IMR-90 (cell line): ENCODE measurements at regions not wholly inside any gene's neighbourhood (a gene's known extent, or its start where the extent isn't known, plus 50 kb on each side); places are given as distances from the start of the nearest gene placed in this dataset.

Experiments
- ATAC-seq: fragments of 200-7000 bp; cut with Tn5 transposase; 2 replicates; pipeline ENCODE4 v1.9.1; 2020; ENCODE audit warnings: low read depth, mild to moderate bottlenecking, moderate library complexity
- BruUV-seq: library from RNA; stranded (reverse); fragments of 400-500 nt; replicated peaks from 2 replicates; lab custom pipeline; 2021; lab: Mats Ljungman, UMichigan
- CTCF ChIA-PET: fragments of 300-600 bp; formaldehyde crosslinking; extraction: SDS; loops from one replicate; lab custom pipeline; 2021; ENCODE audit warnings: antibody characterized with exemption; lab: Yijun Ruan, JAX
- POLR2A ChIA-PET: fragments of 300-600 bp; sonication (Branson Sonifier 250); formaldehyde crosslinking; loops from one replicate; lab custom pipeline; 2022; ENCODE audit warnings: antibody characterized with exemption; ENCODE audit not compliant: unreplicated experiment; lab: Charles Lee
- DNase-seq: peaks from one replicate; pipeline ENCODE4 v3.0.0; 2013
- H2AFZ ChIP-seq: replicated peaks from 2 replicates; pipeline ENCODE3; 2013; ENCODE audit warnings: low read length, mild to moderate bottlenecking; ENCODE audit not compliant: poor library complexity
- H2AK5ac ChIP-seq: 2 replicates; pipeline ENCODE4 v1.6.1; 2013; ENCODE audit warnings: low read depth, low read length, inconsistent platforms
- H2AK9ac ChIP-seq: replicated peaks from 2 replicates; pipeline ENCODE3; 2013; ENCODE audit warnings: mild to moderate bottlenecking, low read depth, low read length, moderate library complexity; ENCODE audit not compliant: poor library complexity
- H2BK120ac ChIP-seq: 2 replicates; pipeline ENCODE4 v1.6.1; 2013; ENCODE audit warnings: low read depth, low read length, inconsistent platforms
- H2BK15ac ChIP-seq: 3 replicates; pipeline ENCODE4 v1.6.1; 2013; ENCODE audit warnings: low read depth, low read length, inconsistent platforms
- H2BK20ac ChIP-seq: 2 replicates; pipeline ENCODE4 v1.6.1; 2013; ENCODE audit warnings: low read depth, mild to moderate bottlenecking, inconsistent platforms, low read length, moderate library complexity
- H2BK5ac ChIP-seq: 2 replicates; pipeline ENCODE4 v1.6.1; 2013; ENCODE audit warnings: mild to moderate bottlenecking, low read depth, low read length, inconsistent platforms; ENCODE audit not compliant: poor library complexity, severe bottlenecking
- H3K14ac ChIP-seq: replicated peaks from 2 replicates; pipeline ENCODE4 v1.6.1; 2013; ENCODE audit warnings: low read depth, low read length, inconsistent platforms
- H3K18ac ChIP-seq: 2 replicates; pipeline ENCODE4 v1.6.1; 2013; ENCODE audit warnings: low read depth, low read length, control low read depth
- H3K23ac ChIP-seq: 2 replicates; pipeline ENCODE4 v1.6.1; 2013; ENCODE audit warnings: low read depth, low read length, inconsistent platforms
- H3K27ac ChIP-seq: 2 replicates; pipeline ENCODE4 v1.5.1; 2013; ENCODE audit warnings: mild to moderate bottlenecking, control low read depth, low read length; ENCODE audit not compliant: insufficient read depth
- H3K27me3 ChIP-seq: 2 replicates; pipeline ENCODE4 v1.6.1; 2013; ENCODE audit warnings: low read length; ENCODE audit not compliant: control insufficient read depth, insufficient read depth
- H3K36me3 ChIP-seq: 2 replicates; pipeline ENCODE4 v1.6.1; 2013; ENCODE audit warnings: low read length, mixed read lengths; ENCODE audit not compliant: control insufficient read depth, insufficient read depth
- H3K4ac ChIP-seq: 2 replicates; pipeline ENCODE4 v1.6.1; 2013; ENCODE audit warnings: low read depth, low read length, inconsistent platforms
- H3K4me1 ChIP-seq: 2 replicates; pipeline ENCODE4 v1.6.1; 2013; ENCODE audit warnings: low read length, mixed read lengths; ENCODE audit not compliant: control insufficient read depth, insufficient read depth
- H3K4me2 ChIP-seq: 2 replicates; pipeline ENCODE4 v1.6.1; 2013; ENCODE audit warnings: low read depth, mild to moderate bottlenecking, control low read depth, low read length, moderate library complexity
- H3K4me3 ChIP-seq: 2 replicates; pipeline ENCODE4 v1.5.1; 2013; ENCODE audit warnings: low read depth, mild to moderate bottlenecking, control low read depth, low read length, moderate library complexity; ENCODE audit not compliant: insufficient read depth
- H3K56ac ChIP-seq: 2 replicates; pipeline ENCODE4 v1.6.1; 2013; ENCODE audit warnings: low read length, inconsistent platforms; ENCODE audit not compliant: insufficient read depth; ENCODE audit errors: extremely low read depth
- H3K79me1 ChIP-seq, 2 experiments: 2 replicates each; pipeline ENCODE4 v1.6.1; 2013; ENCODE audit warnings: low read length in 2 of 2, inconsistent platforms in 1 of 2, low read depth in 1 of 2
- H3K9ac ChIP-seq: 2 replicates; pipeline ENCODE4 v1.6.1; 2013; ENCODE audit warnings: low read depth, low read length, control low read depth
- H3K9me1 ChIP-seq: 2 replicates; pipeline ENCODE4 v1.6.1; 2013; ENCODE audit warnings: low read length, inconsistent platforms; ENCODE audit not compliant: insufficient read depth
- H3K9me3 ChIP-seq: 2 replicates; pipeline ENCODE4 v1.6.1; 2013; ENCODE audit warnings: low read length; ENCODE audit not compliant: control insufficient read depth, insufficient read depth
- H4K20me1 ChIP-seq: 2 replicates; pipeline ENCODE4 v1.6.1; 2013; ENCODE audit warnings: low read length, inconsistent platforms; ENCODE audit not compliant: insufficient read depth
- H4K5ac ChIP-seq: 2 replicates; pipeline ENCODE4 v1.6.1; 2013; ENCODE audit warnings: mild to moderate bottlenecking, low read depth, low read length, control low read depth
- H4K8ac ChIP-seq, 2 experiments: 2 replicates each; pipeline ENCODE4 v1.6.1; 2013; ENCODE audit warnings: low read depth in 2 of 2, low read length in 2 of 2, control low read depth in 1 of 2, inconsistent platforms in 1 of 2
- H4K91ac ChIP-seq: 2 replicates; pipeline ENCODE4 v1.6.1; 2013; ENCODE audit warnings: low read depth, low read length, inconsistent platforms; ENCODE audit not compliant: insufficient read depth
- BHLHE40 ChIP-seq: fragments of 150-350 bp; IDR thresholded peaks from 2 replicates; pipeline ENCODE4 v1.6.1; 2016; ENCODE audit warnings: mild to moderate bottlenecking, low read depth, low read length
- CEBPB ChIP-seq: IDR thresholded peaks from 2 replicates; pipeline ENCODE4 v1.6.1; 2012; ENCODE audit warnings: low read depth, low read length, improper control_type of control experiment
- CHD1 ChIP-seq: IDR thresholded peaks from 2 replicates; pipeline ENCODE4 v1.6.1; 2012; ENCODE audit warnings: low read depth, low read length, improper control_type of control experiment
- CTCF ChIP-seq: conservative IDR thresholded peaks from 2 replicates; pipeline ENCODE4 v1.5.1; 2012; ENCODE audit warnings: mild to moderate bottlenecking, low read depth, low read length, improper control_type of control experiment
- ELK1 ChIP-seq: fragments of 150-350 bp; IDR thresholded peaks from 2 replicates; pipeline ENCODE4 v1.6.1; 2016; ENCODE audit warnings: low read depth, mild to moderate bottlenecking, low read length, moderate library complexity, borderline replicate concordance
- FOS ChIP-seq: fragments of 150-350 bp; IDR thresholded peaks from 2 replicates; pipeline ENCODE4 v1.6.1; 2016; ENCODE audit warnings: low read depth, low read length
- MAFK ChIP-seq: IDR thresholded peaks from 2 replicates; pipeline ENCODE4 v1.6.1; 2012; ENCODE audit warnings: low read depth, low read length, improper control_type of control experiment
- MAZ ChIP-seq: IDR thresholded peaks from 2 replicates; pipeline ENCODE4 v1.6.1; 2012; ENCODE audit warnings: low read depth, mild to moderate bottlenecking, low read length, improper control_type of control experiment, moderate library complexity, borderline replicate concordance
- NFE2L2 ChIP-seq: fragments of 150-350 bp; IDR thresholded peaks from 2 replicates; pipeline ENCODE4 v1.6.1; 2016; ENCODE audit warnings: low read depth, mild to moderate bottlenecking, low read length
- POLR2A ChIP-seq: IDR thresholded peaks from 2 replicates; pipeline ENCODE4 v1.6.1; 2012; ENCODE audit warnings: mild to moderate bottlenecking, low read depth, low read length
- RFX5 ChIP-seq: IDR thresholded peaks from 2 replicates; pipeline ENCODE4 v1.8.0; 2012; ENCODE audit warnings: low read depth, mild to moderate bottlenecking, low read length, moderate library complexity
- WGBS, 2 experiments: methylation state at CpG; one replicate each; pipeline versions ENCODE4 v1.1.5 to v1.1.7; 2013; ENCODE audit warnings: missing lambda C conversion rate in 2 of 2; ENCODE audit not compliant: insufficient read length in 1 of 2; ENCODE audit errors: extremely low coverage in 2 of 2; 5-methylcytosine and 5-hydroxymethylcytosine counted together
- dilution Hi-C: fragments of 300-500 bp; cut with HindIII; formaldehyde crosslinking; loops from one replicate; pipeline ENCODE4 v1.14.3; 2018; ENCODE audit warnings: low sequenced_read_pairs; ENCODE audit not compliant: unreplicated experiment
- in situ Hi-C: fragments of 300-500 bp; cut with MboI; formaldehyde crosslinking; loops from 3 replicates; pipeline ENCODE4 v1.14.3; 2019; ENCODE audit warnings: low sequenced_read_pairs, inconsistent platforms, mixed read lengths
- intact Hi-C: fragments of 100-400 bp; cut with micrococcal nuclease; formaldehyde crosslinking; loops from 2 replicates; pipeline ENCODE4 v1.10.0; 2022

- Histone ChIP-seq H2AK5ac (no peak overlapping the region), H2BK120ac (no peak overlapping the region), H2BK20ac (no peak overlapping the region), H3K9me1 (no peaks in the 10 kb centered on the region), H2AFZ (no peak overlapping the region), H4K8ac (no peak overlapping the region), H3K79me1 (no peaks in the 10 kb centered on the region), H2BK5ac (no peak overlapping the region), H3K14ac (no peak overlapping the region), H3K36me3 (no peaks in the 10 kb centered on the region), H3K4me2 (no peak overlapping the region), H3K4me3 (no peak overlapping the region), H4K91ac (no peak overlapping the region), H3K23ac (no peak overlapping the region), H2AK9ac (no peak overlapping the region), H3K56ac (no peak overlapping the region), H3K9me3 (no peaks in the 10 kb centered on the region), H4K20me1 (no peaks in the 10 kb centered on the region), H3K27ac (no peak overlapping the region), H3K4ac (no peak overlapping the region), H2BK15ac (no peak overlapping the region), H4K5ac (no peak overlapping the region), H3K4me1 (no peaks in the 10 kb centered on the region), H3K9ac (no peak overlapping the region), H3K27me3 (no peaks in the 10 kb centered on the region), H3K18ac (no peak overlapping the region)
- TF ChIP-seq CTCF (no peak), MAFK (no peak), CHD1 (no peak), CEBPB (no peak), POLR2A (no peak), RFX5 (no peak), BHLHE40 (no peak), FOS (no peak), NFE2L2 (no peak), MAZ (no peak), ELK1 (no peak)
- in situ Hi-C loops (no loop called here), intact Hi-C loops (no loop called here), dilution Hi-C loops (no loop called here)
- no TSS peak for BruUV-seq
- ChIA-PET CTCF (no interaction called here), POLR2A (no interaction called here)
- no peak for ATAC-seq
- no CpG with 5 or more reads among the region's 3 CpGs for WGBS, 2 experiments
- no peak for DNase-seq
Measured at GRCh38 chr11:92771701-92772100, 197.8 kb upstream of the MTNR1B start.
